Prostate gland (tissue), 2 donors: ENCODE measurements at regions not wholly inside any gene's neighbourhood (a gene's known extent, or its start where the extent isn't known, plus 50 kb on each side); places are given as distances from the start of the nearest gene placed in this dataset.

Experiments
- POLR2A ChIP-seq: fragments of 450-650 bp; IDR thresholded peaks from one replicate; pipeline ENCODE4 v1.6.1; 2016; ENCODE audit warnings: antibody characterized with exemption, mild to moderate bottlenecking
- TF ChIP-seq, protein P1 (sequence below), 4 experiments: fragments of 200-600 bp in 2 of 4; fragments of 450-650 bp in 2 of 4; sonication (generic) in 2 of 4; IDR thresholded peaks; 1 replicate in 3 of 4; 2 replicates in 1 of 4; pipeline ENCODE4 v1.5.1; 2016 to 2019; ENCODE audit warnings: antibody characterized with exemption in 4 of 4, mild to moderate bottlenecking in 2 of 4, moderate library complexity in 2 of 4

DNA sequence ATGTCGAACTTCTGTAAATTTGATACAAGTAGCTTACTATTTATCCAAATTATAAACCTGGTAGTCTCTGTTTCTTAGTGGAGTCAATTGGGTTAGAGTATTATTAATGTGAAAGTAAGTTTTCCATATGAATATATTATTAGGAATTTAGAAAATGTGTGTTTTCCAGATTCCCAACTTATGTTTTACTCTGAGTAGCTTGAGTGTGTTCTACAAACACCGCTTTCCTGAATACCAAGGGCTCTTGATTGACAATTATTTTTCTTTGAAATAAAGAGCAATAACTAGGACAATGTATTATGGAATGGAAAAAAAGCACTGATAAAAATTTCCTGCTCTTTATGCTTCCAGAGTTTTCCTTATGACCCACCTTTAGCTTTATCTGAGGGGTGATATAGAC, 233.6 kb downstream of the POSTN start:
- TF ChIP-seq, protein P1, sequence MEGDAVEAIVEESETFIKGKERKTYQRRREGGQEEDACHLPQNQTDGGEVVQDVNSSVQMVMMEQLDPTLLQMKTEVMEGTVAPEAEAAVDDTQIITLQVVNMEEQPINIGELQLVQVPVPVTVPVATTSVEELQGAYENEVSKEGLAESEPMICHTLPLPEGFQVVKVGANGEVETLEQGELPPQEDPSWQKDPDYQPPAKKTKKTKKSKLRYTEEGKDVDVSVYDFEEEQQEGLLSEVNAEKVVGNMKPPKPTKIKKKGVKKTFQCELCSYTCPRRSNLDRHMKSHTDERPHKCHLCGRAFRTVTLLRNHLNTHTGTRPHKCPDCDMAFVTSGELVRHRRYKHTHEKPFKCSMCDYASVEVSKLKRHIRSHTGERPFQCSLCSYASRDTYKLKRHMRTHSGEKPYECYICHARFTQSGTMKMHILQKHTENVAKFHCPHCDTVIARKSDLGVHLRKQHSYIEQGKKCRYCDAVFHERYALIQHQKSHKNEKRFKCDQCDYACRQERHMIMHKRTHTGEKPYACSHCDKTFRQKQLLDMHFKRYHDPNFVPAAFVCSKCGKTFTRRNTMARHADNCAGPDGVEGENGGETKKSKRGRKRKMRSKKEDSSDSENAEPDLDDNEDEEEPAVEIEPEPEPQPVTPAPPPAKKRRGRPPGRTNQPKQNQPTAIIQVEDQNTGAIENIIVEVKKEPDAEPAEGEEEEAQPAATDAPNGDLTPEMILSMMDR (IDR thresholded peaks at IDR 0.05): no peak
- no peak for TF ChIP-seq POLR2A
